ENCODE measurements at regions not wholly inside any gene's neighbourhood (a gene's known extent, or its start where the extent isn't known, plus 50 kb on each side); places are given as distances from the start of the nearest gene placed in this dataset.

GRCh38 chr6:115630424-115631024, 430.2 kb downstream of the FRK start (continued):
- TF ChIP-seq ZBTB4 (CRISPR knock-in tag; IDR thresholded peaks at IDR 0.05; ENCODE audit: borderline replicate concordance) (no peak), BRCA1 (CRISPR knock-in tag; IDR thresholded peaks at IDR 0.05) (no peak), DR1 (CRISPR knock-in tag; IDR thresholded peaks at IDR 0.05) (no peak), NCOA2 (CRISPR knock-in tag; IDR thresholded peaks at IDR 0.05) (no peak), ZC3H4 (CRISPR knock-in tag; IDR thresholded peaks at IDR 0.05; ENCODE audit: borderline replicate concordance) (no peak), MTF2 (CRISPR knock-in tag; IDR thresholded peaks at IDR 0.05; ENCODE audit: borderline replicate concordance) (no peak)

- Histone ChIP-seq H4K20me1 (ENCODE audit: insufficient read depth, low read length) (no peaks in the 10 kb centered on the region), H3K36me3 (replicated peaks in 1 of 2; ENCODE audit: control insufficient read depth in 1 of 2, insufficient read depth in 2 of 2, low read length in 2 of 2) (no peaks in the 10 kb centered on the region), H3K4me1 (ENCODE audit: insufficient read depth, low read length) (no peaks in the 10 kb centered on the region), H3K9ac (ENCODE audit: insufficient read depth, low read depth, low read length) (no peak overlapping the region), H3K4me2 (ENCODE audit: low read depth, low read length) (no peak overlapping the region), H3K27me3 (ENCODE audit: control insufficient read depth in 1 of 2, insufficient read depth in 2 of 2, low read length in 2 of 2) (no peaks in the 10 kb centered on the region), H3K27ac (ENCODE audit: extremely low read length, insufficient read depth, low read length) (no peak overlapping the region), H3K79me2 (ENCODE audit: insufficient read depth, low read length) (no peaks in the 10 kb centered on the region), H2AFZ (ENCODE audit: low read length) (no peak overlapping the region), H3K4me3 (replicated peaks in 1 of 3; ENCODE audit: insufficient read depth in 1 of 3, low read depth in 2 of 3, low read length in 3 of 3) (no peak overlapping the region), H3K9me3 (ENCODE audit: low read length) (no peaks in the 10 kb centered on the region)
- POLR2A ChIA-PET: no interaction called here
- no peak for DNase-seq (ENCODE audit: low spot score)
- CTCF ChIA-PET (ENCODE audit: low intra/inter-chr PET ratio, low total read pairs): no interaction called here
- no TSS peak for BruUV-seq (replicated peaks)
- no peak for FAIRE-seq
- WGBS (ENCODE audit: low lambda C conversion rate): 0% methylated on average over 2 of the region's 2 CpGs
- intact Hi-C loops (cut with micrococcal nuclease; ENCODE audit: unreplicated experiment) (no loop called here), in situ Hi-C loops (cut with HindIII; ENCODE audit: extremely low pct_ligation_motif_present, low pct_unique_long_range_greater_than_20kb) (no loop called here)
- TF ChIP-seq MAFK (conservative IDR thresholded peaks at IDR 0.05 in 1 of 2, IDR thresholded peaks at IDR 0.05 in 1 of 2; ENCODE audit: low read length in 2 of 2): peak in 1 of 2 experiments; percentile 35; a peak in 1 of 4 replicates
- TF ChIP-seq THAP9 (CRISPR knock-in tag; IDR thresholded peaks at IDR 0.05; ENCODE audit: borderline replicate concordance): no peak
- ATAC-seq: peak; percentile 69
Measured at GRCh38 chr6:115629415-115629814, 431.3 kb downstream of the FRK start.

Data from HepG2 (cell line).